GM20000 (cell line): ENCODE measurements at regions not wholly inside any gene's neighbourhood (a gene's known extent, or its start where the extent isn't known, plus 50 kb on each side); places are given as distances from the start of the nearest gene placed in this dataset.
"Not testable (repeated sequence)": the region's sequence is repeated elsewhere in the genome, so short reads cannot be mapped to it uniquely, and the experiment has no call there.

Experiments used
- DNase-seq: peaks from one replicate; pipeline ENCODE4 v3.0.0; 2012; ENCODE audit warnings: low spot score
- CTCF ChIP-seq: IDR thresholded peaks from 2 replicates; pipeline ENCODE4 v1.5.1; 2012; ENCODE audit warnings: mild to moderate bottlenecking, control low read depth; ENCODE audit errors: extremely low read depth, missing control alignments

GRCh38 chr6:140382355-140382754 is 1007.9 kb upstream of the CITED2 start:
- DNase-seq, result no peak
- no peak for TF ChIP-seq CTCF

DNA sequence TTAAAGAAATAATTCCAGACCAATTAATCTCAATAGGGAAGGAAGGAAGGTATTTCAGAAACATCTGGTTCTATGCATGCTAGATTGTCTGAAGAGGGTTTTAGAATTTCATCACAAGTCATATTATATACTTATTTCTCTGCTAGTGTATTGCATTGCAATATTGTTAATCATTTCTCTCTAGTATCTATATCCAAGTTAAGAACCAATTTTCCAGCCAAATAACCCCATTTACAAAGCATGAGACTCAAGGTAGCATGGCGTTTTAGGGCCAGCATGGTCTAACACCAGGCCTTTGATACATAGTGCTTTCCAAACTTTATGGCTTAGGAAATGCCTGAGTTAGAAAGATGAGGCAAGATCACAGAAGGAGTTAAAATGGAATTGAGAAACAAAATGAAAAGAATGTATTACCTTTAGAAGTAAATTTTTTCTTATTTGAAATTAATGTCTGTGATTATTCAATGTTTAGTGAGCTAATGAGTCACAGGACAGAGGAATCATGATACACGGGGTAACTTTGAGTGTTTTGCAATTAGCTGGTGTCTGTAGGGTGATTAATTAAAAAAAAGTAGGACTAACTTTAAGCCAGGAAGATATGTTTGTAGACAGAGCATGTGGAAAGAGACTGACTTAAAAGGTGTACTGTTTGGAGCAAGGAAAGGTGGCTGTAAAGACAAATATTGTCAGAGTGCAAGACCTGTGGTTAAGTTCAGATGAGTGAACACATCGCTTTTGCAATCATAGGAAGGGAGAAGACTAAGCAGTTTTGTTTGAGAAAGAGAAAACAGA is 1006.2 kb upstream of the CITED2 start:
- no peak for DNase-seq
- no peak for TF ChIP-seq CTCF

GRCh38 chr6:140379919-140380318 is 1005.5 kb upstream of the CITED2 start:
- DNase-seq, result no peak
- TF ChIP-seq CTCF, result no peak

- DNase-seq, result no peak
- TF ChIP-seq CTCF, result no peak
Observed at GRCh38 chr6:140376209-140376608, 1001.8 kb upstream of the CITED2 start.

GRCh38 chr6:140373728-140374127 is 999.3 kb upstream of the CITED2 start:
- DNase-seq, result not testable (repeated sequence)

DNA sequence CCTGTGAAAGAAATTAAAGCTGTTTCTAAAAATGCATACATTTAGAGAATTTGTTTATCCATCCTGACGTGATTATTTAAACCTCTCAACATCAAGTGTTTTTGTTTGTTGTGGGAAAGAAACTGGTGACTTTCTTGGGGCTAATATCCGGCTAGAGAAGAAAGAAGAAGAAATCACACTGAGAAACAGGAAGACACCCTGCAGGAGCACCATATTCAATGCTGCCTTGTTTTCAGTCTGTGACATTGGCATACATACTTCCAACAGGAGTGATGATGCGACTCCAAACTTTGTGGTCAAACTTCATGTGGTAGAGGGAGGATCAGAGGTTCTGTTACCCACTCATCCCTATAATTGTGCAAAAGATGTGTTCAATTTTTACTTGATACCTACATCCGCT is 997.6 kb upstream of the CITED2 start:
- TF ChIP-seq CTCF, result no peak
- DNase-seq, result no peak

DNA sequence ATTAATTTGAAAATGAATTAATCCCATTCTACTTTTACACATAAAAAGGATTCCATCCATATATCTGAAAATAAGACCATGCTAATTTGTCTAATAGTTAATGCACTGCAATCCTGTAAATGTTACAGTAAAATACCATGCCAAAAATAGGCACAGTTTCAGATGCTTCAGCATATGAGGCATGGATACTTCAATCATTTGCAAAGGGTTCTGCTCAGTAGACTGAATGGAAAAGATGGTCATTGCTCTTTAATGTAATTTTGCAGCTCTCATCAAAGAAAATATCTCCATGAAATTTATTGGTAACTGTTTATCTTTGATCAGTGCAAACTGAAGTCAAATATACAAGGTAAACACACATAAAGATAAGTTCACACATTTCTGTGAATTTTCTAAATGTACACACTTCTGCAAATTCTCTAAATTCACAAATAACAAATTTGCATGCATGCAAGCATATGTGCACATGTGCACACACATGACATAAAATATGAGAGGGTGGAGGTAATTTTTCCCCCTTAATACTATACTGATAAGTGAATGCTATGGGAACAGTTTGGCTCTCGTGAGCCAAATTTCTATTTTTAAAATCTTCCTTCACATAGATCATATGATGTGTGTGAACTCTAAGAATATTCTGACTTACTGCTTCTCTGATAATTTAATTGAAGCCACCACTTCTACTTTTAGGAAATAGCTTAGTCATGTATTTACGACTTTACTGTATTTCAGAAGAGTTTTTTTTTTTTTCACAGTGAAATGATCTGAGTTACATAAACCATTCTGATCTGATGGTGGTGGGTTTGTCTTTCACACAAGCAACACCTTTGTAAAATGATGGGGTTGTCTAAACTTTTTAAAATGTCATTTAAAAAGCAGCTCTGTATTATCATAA is 996.8 kb upstream of the CITED2 start:
- no peak for DNase-seq
- TF ChIP-seq CTCF, result no peak

GRCh38 chr6:140370441-140370840 is 996.0 kb upstream of the CITED2 start:
- no peak for DNase-seq
- TF ChIP-seq CTCF, result no peak
